PC-9 (cell line): ENCODE measurements at regions not wholly inside any gene's neighbourhood (a gene's known extent, or its start where the extent isn't known, plus 50 kb on each side); places are given as distances from the start of the nearest gene placed in this dataset.

Experiments
- BruUV-seq: library from RNA; stranded (reverse); fragments of 400-500 nt; replicated peaks from 2 replicates; lab custom pipeline; 2021; lab: Mats Ljungman, UMichigan
- CTCF ChIA-PET: fragments of 300-600 bp; sonication (Branson Sonifier 250); formaldehyde crosslinking; loops from one replicate; lab custom pipeline; 2022; ENCODE audit warnings: antibody characterized with exemption; lab: Charles Lee
- POLR2A ChIA-PET: fragments of 300-600 bp; sonication (Branson Sonifier 250); formaldehyde crosslinking; loops from one replicate; lab custom pipeline; 2022; ENCODE audit warnings: antibody characterized with exemption; ENCODE audit not compliant: unreplicated experiment; lab: Charles Lee
- DNase-seq, 2 experiments: peaks; one replicate each; pipeline versions ENCODE4 v3.0.0 to v3.0.0-alpha.2; 2015 to 2022; ENCODE audit warnings: mixed read lengths in 1 of 2
- H2AFZ ChIP-seq: fragments of 200-600 bp; sonication (generic); 2 replicates; pipeline ENCODE4 v1.8.1; 2017; ENCODE audit warnings: antibody characterized with exemption
- H3F3A ChIP-seq: fragments of 200-600 bp; sonication (generic); 2 replicates; pipeline ENCODE4 v1.8.1; 2017; ENCODE audit warnings: antibody characterized with exemption, mild to moderate bottlenecking, low read depth; ENCODE audit not compliant: insufficient read depth
- H3K27ac ChIP-seq: fragments of 200-600 bp; sonication (generic); 2 replicates; pipeline ENCODE4 v1.6.1; 2016; ENCODE audit warnings: mixed run types
- H3K27me3 ChIP-seq: fragments of 200-600 bp; sonication (generic); 2 replicates; pipeline ENCODE4 v1.6.1; 2016; ENCODE audit warnings: low read depth, mixed run types; ENCODE audit not compliant: insufficient read depth
- H3K36me3 ChIP-seq: fragments of 200-600 bp; sonication (generic); 2 replicates; pipeline ENCODE4 v1.6.1; 2016; ENCODE audit warnings: low read depth, mixed run types
- H3K4me1 ChIP-seq: fragments of 200-600 bp; sonication (generic); replicated peaks from 2 replicates; pipeline ENCODE4 v1.6.1; 2016; ENCODE audit warnings: mixed run types; ENCODE audit not compliant: insufficient read depth
- H3K4me2 ChIP-seq: fragments of 200-600 bp; sonication (generic); 2 replicates; pipeline ENCODE4 v1.6.1; 2017; ENCODE audit warnings: mixed run types
- H3K4me3 ChIP-seq: fragments of 200-600 bp; sonication (generic); 2 replicates; pipeline ENCODE4 v1.6.1; 2016; ENCODE audit warnings: mixed run types
- H3K79me2 ChIP-seq: fragments of 200-600 bp; sonication (generic); 2 replicates; pipeline ENCODE4 v1.6.1; 2017; ENCODE audit warnings: low read depth, mixed run types
- H3K9me2 ChIP-seq: fragments of 200-600 bp; sonication (generic); 2 replicates; pipeline ENCODE4 v1.8.1; 2017; ENCODE audit warnings: mild to moderate bottlenecking; ENCODE audit not compliant: insufficient read depth
- H3K9me3 ChIP-seq: fragments of 200-600 bp; sonication (generic); 2 replicates; pipeline ENCODE4 v1.8.1; 2016; ENCODE audit warnings: low read depth; ENCODE audit not compliant: insufficient read depth
- H4K20me1 ChIP-seq: fragments of 200-600 bp; sonication (generic); 2 replicates; pipeline ENCODE4 v1.8.1; 2017; ENCODE audit not compliant: insufficient read depth
- EZH2 ChIP-seq: fragments of 200-600 bp; sonication (generic); IDR thresholded peaks from 2 replicates; pipeline ENCODE4 v1.8.0; 2017; ENCODE audit warnings: antibody characterized with exemption, low read depth
- intact Hi-C: fragments of 100-400 bp; cut with micrococcal nuclease; formaldehyde crosslinking; loops from one replicate; pipeline ENCODE4 v1.10.0; 2022; ENCODE audit not compliant: unreplicated experiment
- TF ChIP-seq, protein P1 (sequence below): fragments of 200-600 bp; sonication (generic); conservative IDR thresholded peaks from 2 replicates; pipeline ENCODE4 v1.6.1; 2017; ENCODE audit warnings: mixed run types, antibody characterized with exemption, mild to moderate bottlenecking, moderate library complexity

- Histone ChIP-seq H2AFZ (no peak overlapping the region), H3K4me3 (no peak overlapping the region), H3K9me3 (no peaks in the 10 kb centered on the region), H3K9me2 (no peaks in the 10 kb centered on the region), H3K27ac (no peak overlapping the region), H3K36me3 (no peaks in the 10 kb centered on the region), H4K20me1 (no peaks in the 10 kb centered on the region), H3K4me1 (no peaks in the 10 kb centered on the region), H3F3A (no peaks in the 10 kb centered on the region), H3K27me3 (no peaks in the 10 kb centered on the region), H3K4me2 (no peak overlapping the region), H3K79me2 (no peaks in the 10 kb centered on the region)
- DNase-seq = no peak
- ChIA-PET CTCF (no interaction called here), POLR2A (no interaction called here)
- no peak for TF ChIP-seq EZH2
- TF ChIP-seq, protein P1, sequence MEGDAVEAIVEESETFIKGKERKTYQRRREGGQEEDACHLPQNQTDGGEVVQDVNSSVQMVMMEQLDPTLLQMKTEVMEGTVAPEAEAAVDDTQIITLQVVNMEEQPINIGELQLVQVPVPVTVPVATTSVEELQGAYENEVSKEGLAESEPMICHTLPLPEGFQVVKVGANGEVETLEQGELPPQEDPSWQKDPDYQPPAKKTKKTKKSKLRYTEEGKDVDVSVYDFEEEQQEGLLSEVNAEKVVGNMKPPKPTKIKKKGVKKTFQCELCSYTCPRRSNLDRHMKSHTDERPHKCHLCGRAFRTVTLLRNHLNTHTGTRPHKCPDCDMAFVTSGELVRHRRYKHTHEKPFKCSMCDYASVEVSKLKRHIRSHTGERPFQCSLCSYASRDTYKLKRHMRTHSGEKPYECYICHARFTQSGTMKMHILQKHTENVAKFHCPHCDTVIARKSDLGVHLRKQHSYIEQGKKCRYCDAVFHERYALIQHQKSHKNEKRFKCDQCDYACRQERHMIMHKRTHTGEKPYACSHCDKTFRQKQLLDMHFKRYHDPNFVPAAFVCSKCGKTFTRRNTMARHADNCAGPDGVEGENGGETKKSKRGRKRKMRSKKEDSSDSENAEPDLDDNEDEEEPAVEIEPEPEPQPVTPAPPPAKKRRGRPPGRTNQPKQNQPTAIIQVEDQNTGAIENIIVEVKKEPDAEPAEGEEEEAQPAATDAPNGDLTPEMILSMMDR = no peak
- no TSS peak for BruUV-seq
- intact Hi-C loops = no loop called here
Observed at GRCh38 chr9:18274693-18275092, 199.3 kb upstream of the ADAMTSL1 start.

GRCh38 chr9:18275313-18275990, 198.5 kb upstream of the ADAMTSL1 start:
- Histone ChIP-seq H2AFZ (no peak overlapping the region), H3K4me2 (no peak overlapping the region), H3K4me3 (no peak overlapping the region), H4K20me1 (no peaks in the 10 kb centered on the region), H3K4me1 (no peaks in the 10 kb centered on the region), H3F3A (no peaks in the 10 kb centered on the region), H3K9me2 (no peaks in the 10 kb centered on the region), H3K79me2 (no peaks in the 10 kb centered on the region), H3K36me3 (no peaks in the 10 kb centered on the region), H3K27ac (no peak overlapping the region), H3K27me3 (no peaks in the 10 kb centered on the region), H3K9me3 (no peaks in the 10 kb centered on the region)
- POLR2A ChIA-PET = no interaction called here
- no TSS peak for BruUV-seq
- TF ChIP-seq, protein P1 = no peak
- no peak for DNase-seq
- CTCF ChIA-PET = no interaction called here
- intact Hi-C loops = no loop called here

DNA sequence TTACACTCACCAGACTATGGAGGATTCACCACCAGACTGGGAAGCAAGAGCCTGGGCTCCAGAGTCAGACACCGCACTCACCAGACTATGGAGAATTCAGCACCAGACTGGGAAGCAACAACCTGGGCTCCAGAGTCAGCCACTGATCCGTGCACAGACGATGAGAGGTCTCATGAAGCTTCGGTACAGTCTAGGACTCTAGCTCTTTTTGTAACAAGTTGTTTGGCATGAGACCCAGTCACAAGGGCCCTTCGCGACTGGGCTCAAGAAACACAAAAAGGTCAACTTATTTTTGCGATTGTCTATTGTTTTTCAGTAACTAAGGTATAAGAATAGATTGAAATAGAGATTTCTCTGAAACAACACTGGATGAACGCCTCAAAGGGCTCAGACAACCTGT, 192.7 kb upstream of the ADAMTSL1 start:
- Histone ChIP-seq H3K4me3 (no peak overlapping the region), H3K4me1 (no peaks in the 10 kb centered on the region), H3K9me3 (no peaks in the 10 kb centered on the region), H3K79me2 (no peaks in the 10 kb centered on the region), H3K9me2 (no peaks in the 10 kb centered on the region), H2AFZ (no peak overlapping the region), H3K27me3 (no peaks in the 10 kb centered on the region), H3K4me2 (no peak overlapping the region), H3K36me3 (no peaks in the 10 kb centered on the region), H3F3A (no peaks in the 10 kb centered on the region), H4K20me1 (no peaks in the 10 kb centered on the region), H3K27ac (no peak overlapping the region)
- no peak for DNase-seq
- ChIA-PET CTCF (no interaction called here), POLR2A (no interaction called here)
- intact Hi-C loops = no loop called here
- no peak for TF ChIP-seq EZH2
- TF ChIP-seq, protein P1 = no peak
- BruUV-seq = no TSS peak
